OCI-LY1 (cell line): ENCODE measurements at regions not wholly inside any gene's neighbourhood (a gene's known extent, or its start where the extent isn't known, plus 50 kb on each side); places are given as distances from the start of the nearest gene placed in this dataset.

ENCODE experiments used
- H2AFZ ChIP-seq: fragments of 200-600 bp; sonication (generic), shearing (Covaris generic); 2 replicates; pipeline ENCODE4 v1.6.0; 2014; ENCODE audit warnings: antibody characterized with exemption, mild to moderate bottlenecking, low read length
- H3F3A ChIP-seq: fragments of 200-600 bp; sonication (generic), shearing (Covaris generic); 2 replicates; pipeline ENCODE4 v1.6.0; 2014; ENCODE audit warnings: mild to moderate bottlenecking, antibody characterized with exemption, low read length, moderate library complexity; ENCODE audit not compliant: insufficient read depth
- H3K27ac ChIP-seq: fragments of 200-600 bp; sonication (generic); 2 replicates; pipeline ENCODE4 v1.5.1; 2014; ENCODE audit warnings: low read length, mixed run types, mild to moderate bottlenecking, low read depth; ENCODE audit not compliant: poor library complexity, severe bottlenecking
- H3K27me3 ChIP-seq: fragments of 200-600 bp; sonication (generic); 2 replicates; pipeline ENCODE4 v1.6.0; 2014; ENCODE audit warnings: antibody characterized with exemption, mild to moderate bottlenecking, low read length, moderate library complexity; ENCODE audit not compliant: insufficient read depth
- H3K36me3 ChIP-seq: fragments of 200-600 bp; sonication (generic); 2 replicates; pipeline ENCODE4 v1.6.1; 2014; ENCODE audit warnings: mild to moderate bottlenecking, antibody characterized with exemption, low read length, moderate library complexity, mixed read lengths; ENCODE audit not compliant: insufficient read depth
- H3K4me1 ChIP-seq: fragments of 200-600 bp; sonication (generic); 2 replicates; pipeline ENCODE4 v1.5.1; 2014; ENCODE audit warnings: mild to moderate bottlenecking, low read length, moderate library complexity; ENCODE audit not compliant: insufficient read depth, severe bottlenecking
- H3K4me2 ChIP-seq: fragments of 200-600 bp; sonication (generic), shearing (Covaris generic); 2 replicates; pipeline ENCODE4 v1.6.1; 2014; ENCODE audit warnings: low read length
- H3K4me3 ChIP-seq: fragments of 200-600 bp; sonication (generic); 2 replicates; pipeline ENCODE4 v1.5.1; 2014; ENCODE audit warnings: low read length, low read depth, mild to moderate bottlenecking, mixed read lengths; ENCODE audit not compliant: poor library complexity, severe bottlenecking
- H3K79me2 ChIP-seq: fragments of 200-600 bp; shearing (Covaris generic); 2 replicates; pipeline ENCODE4 v1.6.1; 2016; ENCODE audit warnings: mixed run types, low read length, mixed read lengths; ENCODE audit not compliant: insufficient read depth
- H3K9ac ChIP-seq: fragments of 200-600 bp; sonication (generic), shearing (Covaris generic); 2 replicates; pipeline ENCODE4 v1.6.1; 2014; ENCODE audit warnings: mild to moderate bottlenecking, low read length, mixed read lengths
- H3K9me2 ChIP-seq: fragments of 200-600 bp; sonication (generic), shearing (Covaris generic); 2 replicates; pipeline ENCODE4 v1.6.1; 2014; ENCODE audit warnings: low read depth, mild to moderate bottlenecking, low read length, mixed read lengths
- H3K9me3 ChIP-seq: fragments of 200-600 bp; shearing (Covaris generic); 2 replicates; pipeline ENCODE4 v1.6.1; 2014; ENCODE audit warnings: low read length, mixed read lengths
- H4K20me1 ChIP-seq: fragments of 200-600 bp; sonication (generic), shearing (Covaris generic); 2 replicates; pipeline ENCODE4 v1.6.0; 2016; ENCODE audit warnings: mild to moderate bottlenecking, low read length; ENCODE audit not compliant: insufficient read depth
- EZH2 ChIP-seq: fragments of 200-600 bp; sonication (generic), shearing (Covaris generic); IDR thresholded peaks from 2 replicates; pipeline ENCODE4 v1.8.0; 2017; ENCODE audit warnings: borderline replicate concordance, mixed run types, mild to moderate bottlenecking, antibody characterized with exemption, low read length, moderate library complexity, mixed read lengths
- TF ChIP-seq, protein P1 (sequence below): fragments of 200-600 bp; sonication (generic), shearing (Covaris generic); IDR thresholded peaks from 2 replicates; pipeline ENCODE4 v1.5.1; 2017; ENCODE audit warnings: mild to moderate bottlenecking, antibody characterized with exemption, low read length, moderate library complexity, mixed read lengths

DNA sequence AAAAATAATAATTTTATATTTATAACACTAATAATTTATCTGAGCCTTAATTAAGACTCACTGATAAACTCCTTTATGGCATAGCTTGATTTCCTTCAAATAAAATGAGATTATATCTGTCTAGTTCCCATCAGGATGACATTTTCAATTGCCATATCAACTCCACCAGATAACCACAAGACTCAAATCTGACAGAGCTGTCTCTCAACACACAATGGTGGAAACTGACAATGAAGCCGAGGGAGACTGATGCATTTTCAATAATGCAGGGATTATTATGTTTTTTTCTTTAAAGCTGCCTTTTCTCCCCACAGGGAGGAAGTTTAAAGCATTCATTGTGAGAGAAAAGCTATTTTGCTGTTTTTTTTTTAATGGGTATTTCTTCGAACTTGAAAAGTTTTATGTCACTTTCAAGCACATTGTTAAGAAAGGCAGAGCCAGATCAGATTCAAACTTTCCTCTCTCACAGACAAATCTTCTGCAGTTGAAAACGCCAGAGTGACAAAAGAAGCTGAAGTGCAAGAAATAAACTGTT is 1326.9 kb upstream of the MIR17HG start:
- Histone ChIP-seq H3F3A (no peaks in the 10 kb centered on the region), H4K20me1 (no peaks in the 10 kb centered on the region), H3K27ac (no peak overlapping the region), H3K27me3 (no peaks in the 10 kb centered on the region), H2AFZ (no peak overlapping the region), H3K4me2 (no peak overlapping the region), H3K4me1 (no peaks in the 10 kb centered on the region), H3K9me3 (no peaks in the 10 kb centered on the region), H3K9ac (no peak overlapping the region), H3K9me2 (no peaks in the 10 kb centered on the region), H3K79me2 (no peaks in the 10 kb centered on the region), H3K36me3 (no peaks in the 10 kb centered on the region), H3K4me3 (no peak overlapping the region)
- TF ChIP-seq, protein P1, sequence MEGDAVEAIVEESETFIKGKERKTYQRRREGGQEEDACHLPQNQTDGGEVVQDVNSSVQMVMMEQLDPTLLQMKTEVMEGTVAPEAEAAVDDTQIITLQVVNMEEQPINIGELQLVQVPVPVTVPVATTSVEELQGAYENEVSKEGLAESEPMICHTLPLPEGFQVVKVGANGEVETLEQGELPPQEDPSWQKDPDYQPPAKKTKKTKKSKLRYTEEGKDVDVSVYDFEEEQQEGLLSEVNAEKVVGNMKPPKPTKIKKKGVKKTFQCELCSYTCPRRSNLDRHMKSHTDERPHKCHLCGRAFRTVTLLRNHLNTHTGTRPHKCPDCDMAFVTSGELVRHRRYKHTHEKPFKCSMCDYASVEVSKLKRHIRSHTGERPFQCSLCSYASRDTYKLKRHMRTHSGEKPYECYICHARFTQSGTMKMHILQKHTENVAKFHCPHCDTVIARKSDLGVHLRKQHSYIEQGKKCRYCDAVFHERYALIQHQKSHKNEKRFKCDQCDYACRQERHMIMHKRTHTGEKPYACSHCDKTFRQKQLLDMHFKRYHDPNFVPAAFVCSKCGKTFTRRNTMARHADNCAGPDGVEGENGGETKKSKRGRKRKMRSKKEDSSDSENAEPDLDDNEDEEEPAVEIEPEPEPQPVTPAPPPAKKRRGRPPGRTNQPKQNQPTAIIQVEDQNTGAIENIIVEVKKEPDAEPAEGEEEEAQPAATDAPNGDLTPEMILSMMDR: no peak
- TF ChIP-seq EZH2: no peak

DNA sequence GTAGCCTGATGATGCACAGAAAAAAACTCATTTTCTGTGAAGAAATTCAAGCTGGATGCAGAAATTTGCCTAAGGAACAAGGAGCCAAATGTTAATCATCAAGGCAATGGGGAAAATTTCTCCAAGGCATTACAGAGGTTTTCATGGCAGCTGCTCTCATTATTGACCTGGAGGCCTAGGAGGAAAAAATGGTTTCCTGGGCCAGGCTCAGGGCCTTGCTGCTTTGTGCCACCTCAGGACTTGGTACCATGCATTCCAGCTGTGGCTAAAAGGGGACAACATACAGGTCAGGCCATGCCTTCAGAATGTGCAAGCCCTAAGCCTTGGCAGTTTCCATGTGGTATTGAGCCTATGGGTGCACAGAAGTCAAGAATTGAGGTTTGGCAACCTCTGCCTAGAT is 1320.1 kb upstream of the MIR17HG start:
- Histone ChIP-seq H3K27ac (no peak overlapping the region), H3K27me3 (no peaks in the 10 kb centered on the region), H3K4me1 (no peaks in the 10 kb centered on the region), H3F3A (no peaks in the 10 kb centered on the region), H3K36me3 (no peaks in the 10 kb centered on the region), H3K9ac (no peak overlapping the region), H3K79me2 (no peaks in the 10 kb centered on the region), H3K4me3 (no peak overlapping the region), H3K9me2 (no peaks in the 10 kb centered on the region), H4K20me1 (no peaks in the 10 kb centered on the region), H2AFZ (no peak overlapping the region), H3K9me3 (peaks cover 6% of the 10 kb centered on the region; the same call in 1 of the 2 replicates), H3K4me2 (no peak overlapping the region)
- no peak for TF ChIP-seq EZH2
- TF ChIP-seq, protein P1: no peak

DNA sequence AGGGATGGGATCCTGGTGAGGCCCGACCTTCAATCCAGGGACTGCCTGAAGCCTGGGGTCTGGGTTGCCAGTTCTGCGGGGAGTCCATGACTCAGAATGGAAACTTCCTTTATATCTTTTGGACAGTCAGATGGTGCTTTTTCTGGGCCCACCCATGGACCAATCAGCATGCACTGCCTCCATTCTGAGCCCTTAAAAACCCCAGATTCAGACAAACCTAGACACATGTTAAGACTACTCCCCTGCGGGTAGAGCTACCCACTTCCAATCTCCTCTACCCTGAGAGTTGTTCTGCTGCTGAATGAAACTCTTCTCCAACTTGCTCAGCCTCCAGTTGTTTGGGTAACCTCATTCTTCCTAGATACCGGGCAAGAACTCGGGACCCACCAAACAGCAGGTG is 1315.2 kb upstream of the MIR17HG start:
- no peak overlapping the region for H3K4me2 ChIP-seq
- H3K9me3 ChIP-seq: peaks cover 4% of the 10 kb centered on the region; the same call in 1 of the 2 replicates
- no peak overlapping the region for H3K9ac ChIP-seq
- no peaks in the 10 kb centered on the region for H3K9me2 ChIP-seq
- H3K4me3 ChIP-seq: no peak overlapping the region
- TF ChIP-seq, protein P1: no peak
- TF ChIP-seq EZH2: no peak
- H3K27ac ChIP-seq: no peak overlapping the region
- H3F3A ChIP-seq: no peaks in the 10 kb centered on the region
- H3K4me1 ChIP-seq: no peaks in the 10 kb centered on the region
- no peaks in the 10 kb centered on the region for H3K27me3 ChIP-seq
- H3K36me3 ChIP-seq: no peaks in the 10 kb centered on the region
- no peaks in the 10 kb centered on the region for H3K79me2 ChIP-seq
- no peak overlapping the region for H2AFZ ChIP-seq
- no peaks in the 10 kb centered on the region for H4K20me1 ChIP-seq
